Dermis microvascular lymphatic vessel endothelial cell (primary cell): ENCODE measurements at regions not wholly inside any gene's neighbourhood (a gene's known extent, or its start where the extent isn't known, plus 50 kb on each side); places are given as distances from the start of the nearest gene placed in this dataset.

Experiments used
- DNase-seq, 2 donors: peaks; one replicate each; pipeline versions ENCODE4 v3.0.0 to v3.0.0-alpha.2; 2010; ENCODE audit warnings: low read depth in 2 of 2

DNA sequence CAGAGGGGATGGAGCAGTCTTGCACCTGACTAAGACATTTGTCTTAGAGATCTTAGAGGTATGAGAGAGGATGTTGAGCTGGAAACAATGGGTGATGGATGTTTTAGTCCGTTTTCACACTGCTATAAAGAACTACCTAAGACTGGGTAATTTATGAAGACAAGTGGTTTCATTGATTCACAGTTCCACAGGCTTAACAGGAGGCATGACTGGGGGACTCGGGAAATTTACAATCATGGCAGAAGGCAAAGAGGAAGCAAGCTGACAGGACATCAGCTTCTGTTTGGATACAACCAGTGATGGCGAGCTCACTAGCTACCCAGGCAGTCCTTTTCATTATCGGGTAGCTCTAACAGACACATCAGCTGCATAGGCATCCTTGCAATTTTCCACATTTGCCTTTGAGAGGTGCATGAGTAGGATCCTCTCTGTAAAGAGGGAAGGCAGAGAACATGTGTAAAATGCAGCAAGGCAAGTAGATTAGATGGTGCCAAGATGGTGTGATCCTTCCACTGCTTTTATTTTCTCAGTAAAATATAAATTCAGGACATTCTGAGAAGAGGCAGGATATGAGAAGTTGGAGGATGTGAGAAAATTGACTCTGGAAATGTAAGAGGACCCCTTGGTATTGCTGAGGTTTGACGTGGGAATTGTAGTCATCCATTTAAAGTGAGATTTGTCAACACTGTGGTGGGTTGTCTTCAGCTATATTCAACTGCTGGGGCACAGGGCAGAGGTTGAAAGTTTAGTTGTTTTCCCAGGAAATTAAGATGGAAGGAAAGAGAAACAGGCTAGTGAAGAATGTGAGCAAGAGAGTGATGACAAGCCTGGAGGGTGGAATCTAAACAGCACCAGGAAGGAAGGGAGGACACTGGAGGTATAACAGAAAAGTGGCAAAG lies 1140.0 kb upstream of the AUTS2 start:
- no peak for DNase-seq

DNA sequence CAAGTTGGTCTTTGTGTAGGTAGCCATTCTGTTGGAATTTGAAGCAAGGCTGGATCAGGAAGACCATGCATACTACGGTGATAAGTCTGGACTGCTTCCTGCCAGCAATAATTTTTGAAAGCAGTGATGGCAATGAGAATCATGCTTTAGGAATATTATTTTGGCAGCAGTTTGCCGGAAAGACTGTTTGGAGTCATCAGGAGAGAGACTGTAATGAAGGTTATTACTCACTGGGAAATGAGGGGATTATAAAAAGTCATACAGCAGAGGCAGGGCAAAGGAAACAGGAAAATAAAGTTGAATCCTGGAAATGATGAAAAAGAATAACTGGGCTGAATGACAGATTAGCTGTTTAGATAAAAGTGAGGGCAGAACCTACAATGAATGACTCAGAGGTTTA lies 1136.8 kb upstream of the AUTS2 start:
- DNase-seq: no peak

DNA sequence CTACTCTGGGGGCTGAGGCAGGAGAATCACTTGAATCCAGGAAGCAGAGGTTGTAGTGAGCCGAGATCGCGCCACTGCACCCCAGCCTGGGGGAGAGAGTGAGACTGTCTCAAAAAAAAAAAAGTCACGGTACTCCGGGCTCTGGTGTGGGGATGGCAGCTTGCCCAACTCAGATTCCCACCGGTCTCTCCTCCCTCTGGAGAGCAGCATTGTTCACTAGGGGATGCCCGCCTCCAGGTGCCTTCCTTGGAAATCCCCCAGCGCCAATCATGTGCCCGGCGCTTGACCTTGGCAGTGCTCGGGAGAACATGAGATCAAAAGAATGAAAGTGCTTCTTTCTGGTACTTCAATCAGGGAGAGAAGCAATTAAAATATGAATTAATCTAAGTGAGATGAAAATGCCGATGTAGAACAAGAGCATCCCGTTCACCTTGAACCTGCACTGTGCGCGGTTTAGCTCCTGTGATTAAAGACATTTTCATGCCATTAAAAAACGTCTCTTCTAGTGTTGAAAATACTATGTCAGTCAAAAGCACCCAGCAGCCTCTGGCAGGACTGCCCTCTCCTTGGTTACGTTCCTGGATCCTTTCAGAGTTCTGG lies 1127.3 kb upstream of the AUTS2 start:
- DNase-seq: no peak

DNA sequence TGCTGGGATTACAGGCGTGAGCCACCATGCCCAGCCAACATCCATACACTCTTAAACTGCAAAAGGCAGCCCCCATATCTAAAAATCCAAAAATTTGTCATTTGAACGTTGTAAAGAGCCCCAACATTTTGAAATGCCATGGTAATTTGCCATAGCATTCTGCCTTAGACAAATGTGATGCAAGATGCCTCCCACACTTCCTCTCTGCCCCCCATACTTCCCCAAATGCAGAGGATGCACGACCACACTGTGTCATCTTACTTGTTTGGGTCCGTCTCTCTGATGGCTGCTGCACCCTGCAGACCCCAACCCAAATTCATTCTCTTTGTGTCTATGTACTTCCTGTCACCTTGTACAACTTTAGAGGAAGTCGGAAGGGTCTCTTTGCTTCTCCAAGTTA lies 1125.6 kb upstream of the AUTS2 start:
- DNase-seq: no peak

DNA sequence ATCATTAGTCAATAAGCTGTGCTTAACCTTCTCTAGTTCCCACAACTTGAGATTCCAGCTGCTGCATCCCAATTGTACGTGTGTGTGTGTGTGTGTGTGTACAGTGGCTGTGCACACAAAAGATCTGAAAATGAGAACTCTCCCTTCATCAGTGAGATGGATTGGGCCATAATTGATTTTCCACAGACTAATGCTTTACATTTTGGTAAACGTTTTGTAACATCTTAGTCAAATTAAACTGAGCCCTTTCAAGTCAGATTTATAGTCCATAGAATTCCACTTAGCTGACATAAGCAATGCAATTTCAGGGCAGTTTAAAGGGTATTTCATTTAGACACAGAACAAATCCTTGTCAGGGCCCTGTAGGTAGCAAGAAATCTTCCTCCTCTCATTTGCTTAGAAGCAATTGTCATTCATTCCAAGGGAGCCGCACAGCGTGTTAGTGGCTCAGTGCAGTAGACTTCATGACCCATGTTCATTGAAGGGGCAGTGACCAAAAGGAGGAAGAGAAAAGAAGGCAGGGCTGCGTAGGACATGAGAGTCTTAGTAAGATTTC lies 1123.5 kb upstream of the AUTS2 start:
- no peak for DNase-seq

DNA sequence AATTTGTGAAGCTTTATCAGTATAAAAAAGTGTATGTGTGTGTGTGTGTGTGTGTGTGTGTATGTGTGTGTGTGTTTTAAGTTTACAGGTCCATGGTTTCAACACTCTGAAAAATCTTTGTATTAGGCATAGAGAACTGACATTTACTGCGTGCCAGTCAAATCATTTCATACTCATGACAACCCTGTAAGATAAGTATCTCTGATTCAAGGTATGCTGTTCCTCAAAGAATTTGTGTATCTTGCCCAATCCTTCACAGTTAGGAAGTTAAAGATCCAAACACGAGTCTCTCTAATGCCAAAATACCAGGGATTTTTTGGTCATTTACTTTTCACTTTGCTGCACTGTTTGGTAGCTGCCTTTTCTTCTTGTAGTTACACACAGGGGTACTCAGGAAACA lies 1121.3 kb upstream of the AUTS2 start:
- DNase-seq: no peak

DNA sequence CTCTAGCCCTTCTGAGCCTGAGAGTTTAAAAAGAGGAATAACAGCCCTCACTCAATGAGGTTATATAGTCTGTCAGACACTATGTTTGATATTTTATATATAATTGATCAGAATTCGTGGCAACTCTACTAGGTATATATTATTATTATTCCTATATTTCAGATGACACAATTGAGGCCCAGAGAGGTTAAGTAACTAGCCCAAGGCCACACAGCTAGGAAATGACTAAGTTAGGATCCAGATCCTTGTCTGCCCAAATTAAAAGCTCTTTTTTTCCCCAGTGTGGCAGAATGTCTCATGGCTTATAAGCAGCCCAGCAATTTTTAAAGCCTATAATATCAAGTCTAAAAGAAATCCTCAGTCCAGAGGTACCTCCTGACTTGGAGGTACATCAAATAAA lies 1119.9 kb upstream of the AUTS2 start:
- DNase-seq: no peak

DNA sequence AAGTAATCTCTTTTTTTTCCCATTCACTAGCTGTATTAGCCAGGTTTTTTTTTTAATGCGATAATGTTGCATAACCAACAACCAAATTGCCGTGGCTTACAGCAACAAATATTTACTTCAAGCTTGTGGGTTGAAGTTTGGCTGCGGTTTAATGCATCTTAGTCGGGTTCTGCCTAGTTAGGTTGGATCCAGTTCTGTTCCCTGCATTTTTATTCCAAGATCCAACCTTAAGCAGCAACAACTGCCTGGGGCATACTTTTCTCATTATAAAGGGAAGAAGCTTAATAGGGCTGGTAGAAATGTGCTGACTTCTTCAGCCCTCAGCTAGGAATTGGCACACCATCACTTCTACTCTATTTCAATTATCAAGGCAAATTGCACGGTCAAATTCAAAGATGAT lies 1115.5 kb upstream of the AUTS2 start:
- DNase-seq: no peak

DNA sequence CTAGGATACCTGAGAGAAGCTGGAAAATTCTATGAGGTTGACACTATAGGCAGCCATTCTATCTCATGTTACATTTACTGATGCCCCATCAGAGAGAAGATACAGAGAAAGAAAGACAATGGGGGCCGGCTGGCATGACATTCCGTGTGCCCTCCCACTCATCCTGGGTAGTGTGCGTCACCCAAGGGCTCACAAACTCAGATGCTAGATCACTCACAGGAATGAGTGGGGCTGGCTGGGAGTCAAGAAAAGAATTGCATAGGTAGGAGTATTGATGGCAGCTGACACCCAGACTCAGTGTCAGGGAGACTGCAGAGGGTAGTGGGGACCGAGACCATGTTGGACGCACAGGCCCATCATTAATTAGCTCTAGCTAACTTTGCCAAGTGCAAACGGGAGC lies 1113.5 kb upstream of the AUTS2 start:
- no peak for DNase-seq

DNA sequence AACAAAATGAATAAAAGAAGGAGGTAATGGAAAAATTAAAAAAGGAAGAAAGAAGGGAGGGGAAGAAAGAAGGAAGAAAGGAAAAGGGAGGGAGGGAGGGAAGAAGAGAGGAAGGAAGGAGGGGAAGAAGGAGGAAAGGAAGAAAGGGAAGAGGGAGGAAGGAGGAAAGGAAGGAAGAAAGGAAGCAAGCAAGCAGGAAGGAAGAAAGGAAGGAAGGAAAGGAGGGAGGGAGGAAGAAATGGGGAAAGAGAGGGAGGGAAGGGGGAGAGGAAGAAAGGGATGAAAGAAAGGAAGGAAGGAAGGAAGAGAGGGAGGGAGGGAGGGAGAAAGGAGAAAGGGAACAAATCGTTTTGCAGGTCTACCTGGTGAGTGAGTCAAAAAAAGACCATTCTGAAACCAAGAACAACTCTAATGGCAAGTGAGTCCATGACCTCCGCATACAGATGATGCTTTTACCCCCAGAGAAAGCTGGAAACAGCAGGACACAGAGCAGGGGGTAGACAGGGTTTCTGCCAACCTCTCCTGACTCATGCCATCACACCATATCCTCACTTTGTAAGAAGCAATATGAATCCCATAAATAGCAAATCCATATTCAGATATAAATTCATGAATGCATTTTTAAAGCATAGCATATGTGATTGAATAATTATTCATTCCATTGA lies 1112.9 kb upstream of the AUTS2 start:
- DNase-seq: no peak

DNA sequence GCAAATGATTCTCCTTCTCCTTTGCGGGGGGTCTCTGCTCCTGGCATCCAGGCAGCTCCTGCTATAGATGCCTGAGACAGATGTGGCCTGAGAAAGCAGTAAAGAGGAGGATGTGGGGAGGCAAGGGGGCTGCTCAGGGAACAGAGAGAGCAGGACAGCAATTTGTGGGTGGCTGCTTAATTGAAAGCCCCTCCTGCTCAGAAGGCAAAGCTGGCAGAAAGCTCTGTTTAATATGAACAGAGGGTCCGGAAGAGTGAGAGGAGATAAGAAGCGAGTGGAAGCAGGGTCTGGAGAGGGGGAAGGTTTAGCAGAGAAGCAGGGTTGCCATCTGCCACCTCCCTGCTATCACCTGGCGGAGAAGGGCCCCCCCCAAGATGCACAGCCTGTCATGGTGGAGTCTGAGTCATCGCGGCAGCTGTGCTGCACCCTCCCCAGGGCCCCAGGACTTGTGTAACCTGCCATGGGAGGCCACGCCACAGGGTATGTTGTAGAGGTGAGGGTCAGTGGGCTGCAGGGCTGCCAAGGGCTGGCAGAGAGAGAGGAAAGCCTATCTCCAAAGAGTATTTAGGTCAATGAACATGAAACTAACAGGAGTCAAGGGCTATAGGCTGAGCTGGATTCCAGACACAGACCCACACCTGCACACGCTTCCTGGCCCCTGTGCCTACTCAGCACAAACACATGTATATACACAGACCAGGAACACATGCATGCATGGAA lies 1109.8 kb upstream of the AUTS2 start:
- no peak for DNase-seq

DNA sequence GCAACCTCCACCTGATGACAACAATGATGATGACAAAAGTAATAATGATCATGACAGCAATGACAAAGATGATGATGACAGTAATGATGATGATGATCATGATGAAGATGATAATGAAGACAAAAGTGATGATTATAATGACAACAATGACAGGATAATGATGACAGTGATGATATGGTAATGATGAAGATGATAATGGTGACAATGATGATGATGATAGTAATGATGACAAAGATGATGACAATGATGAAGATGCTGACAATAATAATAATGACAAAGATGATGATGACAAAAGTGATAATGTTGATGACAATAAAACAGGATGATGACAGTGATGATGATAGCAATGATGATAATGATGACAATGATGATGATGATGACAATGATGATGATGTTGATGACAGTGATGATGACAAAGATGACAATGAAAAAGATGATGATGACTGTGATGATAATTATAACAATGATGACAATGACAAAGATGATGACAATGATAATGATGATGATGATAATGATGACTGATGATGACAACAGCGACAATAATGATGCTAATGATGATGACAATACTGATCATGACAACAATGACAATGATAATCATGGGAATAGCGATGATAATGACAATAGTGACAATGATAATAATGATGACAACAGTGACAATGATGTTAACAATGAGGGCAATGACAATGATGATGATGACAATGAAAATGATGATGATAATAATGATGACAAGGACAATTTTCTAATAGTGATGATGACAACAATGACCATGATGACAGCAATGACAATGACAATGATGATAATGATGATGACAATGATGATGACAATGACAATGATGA lies 1106.5 kb upstream of the AUTS2 start:
- no peak for DNase-seq

DNA sequence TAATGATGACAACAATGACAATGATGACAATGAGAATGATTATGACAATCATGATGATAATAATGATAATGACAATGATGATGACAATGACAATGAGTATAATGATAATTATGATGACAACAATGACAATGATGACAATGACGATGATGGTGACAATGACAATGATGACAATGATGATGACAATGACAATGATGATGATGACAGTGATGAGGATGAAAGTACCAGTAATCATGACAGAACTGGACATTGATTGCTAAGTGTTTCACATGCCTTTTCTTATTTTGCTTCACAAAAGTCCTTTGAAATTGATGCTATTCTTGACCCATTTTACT lies 1106.0 kb upstream of the AUTS2 start:
- DNase-seq: no peak

DNA sequence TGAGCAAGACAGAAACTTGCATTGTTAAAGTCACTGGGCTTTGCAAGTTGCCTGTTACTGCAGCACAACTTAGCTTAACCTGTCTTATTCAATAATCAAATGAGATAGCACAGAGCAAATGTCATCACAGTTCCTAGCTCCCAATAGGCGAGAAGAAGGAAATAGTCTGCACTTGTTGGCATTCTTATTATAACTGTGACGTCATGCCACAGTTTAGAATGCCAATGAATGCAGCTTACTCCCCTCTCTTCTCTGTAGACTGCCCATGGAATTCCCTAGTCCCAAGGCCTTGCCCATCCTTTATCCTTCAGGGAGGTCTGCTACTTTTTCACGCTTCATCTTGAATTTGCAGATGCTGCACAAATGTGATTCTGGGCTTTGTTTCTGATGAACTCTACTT lies 1094.9 kb upstream of the AUTS2 start:
- no peak for DNase-seq

DNA sequence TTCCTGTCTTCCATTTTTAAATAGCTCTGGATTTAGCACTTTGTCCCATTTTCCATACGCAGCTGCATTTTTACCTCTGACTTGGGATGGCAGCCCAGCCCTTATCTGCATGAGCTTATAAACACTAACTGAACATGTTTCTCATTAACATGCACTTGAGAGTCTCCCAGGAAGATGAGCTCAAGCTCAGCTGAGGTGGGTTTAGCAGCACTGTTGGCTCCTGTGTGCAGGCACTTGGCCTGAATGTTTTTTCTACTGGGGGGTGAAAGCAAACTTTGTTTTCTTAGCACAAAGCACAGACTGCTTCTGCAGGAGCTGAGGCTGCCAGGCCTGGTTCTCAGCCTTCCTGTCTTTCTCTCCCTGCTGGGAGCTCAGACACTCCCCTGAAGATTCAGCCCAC lies 1093.6 kb upstream of the AUTS2 start:
- no peak for DNase-seq

DNA sequence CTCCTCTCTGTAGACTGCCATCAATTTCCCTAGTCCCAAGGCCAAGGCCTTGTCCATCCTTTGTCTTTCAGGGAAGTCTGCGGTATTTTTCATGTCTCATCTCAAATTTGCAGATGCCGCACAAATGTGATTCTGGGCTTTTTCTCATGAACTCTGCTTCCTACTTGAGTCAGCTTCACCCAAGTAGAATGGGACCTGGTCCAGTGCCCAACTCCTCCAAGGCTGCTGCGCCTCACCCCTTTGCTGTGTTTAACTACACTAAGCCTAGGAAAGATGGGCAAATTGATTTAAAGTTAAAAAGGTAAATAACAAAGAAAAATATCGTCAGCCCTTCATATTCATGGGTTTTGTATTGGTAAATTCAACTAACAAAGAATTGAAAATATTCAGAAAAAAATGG lies 1092.6 kb upstream of the AUTS2 start:
- no peak for DNase-seq

DNA sequence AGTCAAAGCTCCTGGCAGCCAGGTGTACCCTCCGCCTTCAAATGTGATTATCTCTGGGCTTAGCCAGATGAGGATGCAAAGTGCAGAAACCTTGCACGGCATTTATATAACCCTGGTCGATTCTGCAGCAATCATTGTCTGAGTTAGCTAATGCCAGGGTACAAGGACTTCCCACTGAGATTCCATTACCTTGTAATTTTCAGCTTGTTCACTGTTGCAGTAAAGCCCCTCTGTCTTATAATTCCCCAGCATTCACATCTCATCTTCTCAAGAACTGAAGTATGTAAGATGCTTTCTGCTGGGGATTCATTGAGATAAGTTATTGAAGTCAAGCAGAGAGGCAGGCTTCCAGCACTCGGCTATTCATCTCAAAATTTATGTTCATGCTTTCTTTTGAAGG lies 1090.6 kb upstream of the AUTS2 start:
- no peak for DNase-seq

DNA sequence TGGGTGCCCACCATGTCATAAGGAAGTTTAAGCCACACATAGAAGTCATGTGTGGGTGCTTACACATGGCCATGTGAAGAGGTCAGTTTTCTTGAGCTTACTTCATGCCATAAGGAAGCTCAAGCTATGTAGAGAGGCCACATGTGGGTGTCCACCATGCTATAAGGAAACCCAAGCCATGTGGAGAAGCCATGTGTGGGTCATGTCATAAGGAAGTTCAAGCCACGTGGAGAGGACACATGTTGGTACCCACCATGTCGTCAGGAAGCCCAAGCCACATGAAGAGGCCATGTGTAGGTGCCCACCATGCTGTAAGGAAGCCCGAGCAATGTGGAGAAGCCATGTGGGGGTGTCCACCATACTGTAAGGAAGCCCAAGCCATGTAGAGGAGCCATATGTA lies 1089.2 kb upstream of the AUTS2 start:
- no peak for DNase-seq

DNA sequence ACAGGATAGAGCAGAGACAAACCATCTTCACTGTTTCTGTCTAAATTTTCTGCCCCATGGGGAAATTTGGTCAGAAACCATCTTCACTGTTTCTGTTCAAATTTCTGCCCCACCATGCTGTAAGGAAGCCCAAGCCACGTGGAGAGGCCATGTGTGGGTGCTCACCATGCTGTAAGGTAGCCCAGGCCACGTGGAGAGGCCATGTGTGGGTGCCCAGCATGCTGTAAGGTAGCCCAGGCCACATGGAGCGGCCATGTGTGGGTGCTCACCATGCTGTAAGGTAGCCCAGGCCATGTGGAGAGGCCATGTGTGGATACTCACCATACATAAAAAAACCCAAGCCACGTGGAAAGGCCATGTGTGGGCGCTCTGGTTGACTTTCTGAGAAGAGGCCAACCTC lies 1088.7 kb upstream of the AUTS2 start:
- DNase-seq: no peak

DNA sequence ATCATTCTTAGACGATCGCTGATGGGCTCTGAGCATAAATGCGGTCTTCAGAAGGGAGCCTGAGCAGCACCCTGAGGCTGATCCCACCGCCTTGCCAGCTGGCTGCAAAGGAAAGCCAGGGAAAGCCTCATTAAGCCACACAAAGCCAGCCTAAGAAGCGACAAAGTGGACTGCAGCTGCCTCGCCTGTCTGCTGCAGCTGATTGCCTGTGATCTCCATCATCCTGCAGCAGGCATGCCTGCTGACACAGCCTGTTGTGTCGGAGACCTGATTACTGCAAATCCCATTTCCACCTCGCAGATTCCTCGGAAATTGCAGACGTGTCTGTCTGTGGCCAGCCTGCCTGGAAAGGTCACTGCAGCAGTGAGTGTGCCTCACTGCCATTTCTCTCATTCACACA lies 1087.0 kb upstream of the AUTS2 start:
- DNase-seq: no peak

DNA sequence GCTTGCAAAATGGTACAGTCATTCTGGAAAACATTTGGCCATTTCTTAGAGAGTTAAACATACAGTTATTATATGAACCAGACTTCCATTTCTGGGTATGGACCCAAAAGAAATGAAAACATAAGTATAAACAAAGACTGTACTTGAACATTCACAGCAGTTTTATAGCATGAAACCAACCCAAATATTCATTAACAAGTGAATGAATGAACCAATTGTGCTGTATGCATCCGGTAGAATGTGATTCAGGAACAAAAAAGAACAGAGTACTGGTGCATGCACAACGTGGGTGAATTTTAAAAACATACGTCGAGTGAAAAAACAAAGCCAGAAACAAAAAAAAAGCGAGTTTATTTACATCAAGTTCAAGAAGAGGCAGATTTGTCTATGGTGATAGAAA lies 1085.8 kb upstream of the AUTS2 start:
- DNase-seq: no peak
